Sigmoid colon (tissue), 6 donors: ENCODE measurements at regions not wholly inside any gene's neighbourhood (a gene's known extent, or its start where the extent isn't known, plus 50 kb on each side); places are given as distances from the start of the nearest gene placed in this dataset.

Source experiments
- DNase-seq: peaks from one replicate; pipeline ENCODE4 v3.0.0-alpha.2; 2019
- H3K27ac ChIP-seq, 4 donors: fragments of 200-600 bp; sonication (generic); one replicate each; pipeline ENCODE4 v1.5.1; 2016 to 2019; ENCODE audit warnings: mild to moderate bottlenecking in 1 of 4
- H3K27me3 ChIP-seq, 3 donors: fragments of 200-600 bp; sonication (generic); one replicate each; pipeline ENCODE4 v1.5.1; 2019; ENCODE audit warnings: mild to moderate bottlenecking in 1 of 3
- H3K36me3 ChIP-seq, 4 donors: fragments of 200-600 bp; sonication (generic); one replicate each; pipeline ENCODE4 v1.5.1; 2016 to 2019
- H3K4me1 ChIP-seq, 4 donors: fragments of 200-600 bp; sonication (generic); one replicate each; pipeline ENCODE4 v1.5.1; 2017 to 2019
- H3K4me3 ChIP-seq, 4 donors: fragments of 200-600 bp; sonication (generic); one replicate each; pipeline ENCODE4 v1.5.1; 2017 to 2019; ENCODE audit warnings: mild to moderate bottlenecking in 2 of 4, moderate library complexity in 1 of 4
- H3K9me3 ChIP-seq, 4 donors: fragments of 200-600 bp in 3 of 4; sonication (generic) in 3 of 4; one replicate each; pipeline versions ENCODE4 v1.5.1 to v1.6.1; 2013 to 2019
- CTCF ChIP-seq, 4 experiments: fragments of 450-650 bp in 3 of 4; fragments of 200-600 bp in 1 of 4; IDR thresholded peaks; one replicate each; pipeline ENCODE4 v1.5.1; 2016 to 2019; ENCODE audit warnings: antibody characterized with exemption in 4 of 4, mild to moderate bottlenecking in 3 of 4, moderate library complexity in 2 of 4
- EP300 ChIP-seq, 4 donors: sonication (generic); formaldehyde crosslinking; IDR thresholded peaks; one replicate each; pipeline ENCODE4 v1.6.1; 2017; ENCODE audit warnings: antibody characterized with exemption in 4 of 4
- POLR2A ChIP-seq, 2 donors: fragments of 450-650 bp; IDR thresholded peaks; one replicate each; pipeline ENCODE4 v1.6.1; 2016; ENCODE audit warnings: antibody characterized with exemption in 2 of 2, mild to moderate bottlenecking in 2 of 2, moderate library complexity in 2 of 2
- POLR2AphosphoS5 ChIP-seq, 4 donors: sonication (generic); formaldehyde crosslinking; IDR thresholded peaks; one replicate each; pipeline ENCODE4 v1.6.1; 2017; ENCODE audit warnings: antibody characterized with exemption in 4 of 4
- WGBS, 2 donors: extraction: QIAGEN DNeasy Blood & Tissue Kit; methylation state at CpG; one replicate each; pipeline ENCODE4 v1.1.7; 2013; 5-methylcytosine and 5-hydroxymethylcytosine counted together
- intact Hi-C: fragments of 100-400 bp; cut with DNase I; formaldehyde crosslinking; loops from one replicate; pipeline ENCODE4 v1.15.1; 2023
- donor health status: healthy with polysubstance abuse.
- donor health status: healthy.

- Histone ChIP-seq H3K27ac (no peak overlapping the region), H3K4me1 (peaks cover 0 to 12% (median 9%) of the 10 kb centered on the region in 4 donors), H3K4me3 (no peak overlapping the region), H3K27me3 (no peaks in the 10 kb centered on the region), H3K36me3 (no peaks in the 10 kb centered on the region), H3K9me3 (no peaks in the 10 kb centered on the region)
- DNase-seq = no peak
- 17 to 64% methylated on average over 1 of the region's 1 CpG for WGBS, 2 donors
- TF ChIP-seq POLR2A (IDR thresholded peaks at IDR 0.05) = no peak
- TF ChIP-seq EP300 (IDR thresholded peaks at IDR 0.05) = no peak
- no peak for TF ChIP-seq CTCF (IDR thresholded peaks at IDR 0.05)
- no peak for TF ChIP-seq POLR2AphosphoS5 (IDR thresholded peaks at IDR 0.05)
- intact Hi-C loops = no loop called here
Measured at GRCh38 chr1:87718241-87718950, 389.7 kb downstream of the LMO4 start.

GRCh38 chr1:87719658-87720057 is 391.0 kb downstream of the LMO4 start:
- H3K4me1 ChIP-seq = peaks cover 0 to 12% (median 9%) of the 10 kb centered on the region in 4 donors
- no peaks in the 10 kb centered on the region for H3K27me3 ChIP-seq
- intact Hi-C loops = no loop called here
- no peak for TF ChIP-seq POLR2A (IDR thresholded peaks at IDR 0.05)
- TF ChIP-seq EP300 (IDR thresholded peaks at IDR 0.05) = no peak
- no peak for TF ChIP-seq POLR2AphosphoS5 (IDR thresholded peaks at IDR 0.05)
- H3K36me3 ChIP-seq = no peaks in the 10 kb centered on the region
- DNase-seq = no peak
- WGBS, 2 donors = 17 to 36% methylated on average over 3 of the region's 3 CpGs
- no peak overlapping the region for H3K4me3 ChIP-seq
- H3K9me3 ChIP-seq = no peaks in the 10 kb centered on the region
- no peak overlapping the region for H3K27ac ChIP-seq

GRCh38 chr1:87720561-87720960 is 391.9 kb downstream of the LMO4 start:
- Histone ChIP-seq H3K27ac (no peak overlapping the region), H3K4me3 (no peak overlapping the region), H3K4me1 (peaks cover 0 to 12% (median 9%) of the 10 kb centered on the region in 4 donors), H3K9me3 (no peaks in the 10 kb centered on the region), H3K36me3 (no peaks in the 10 kb centered on the region), H3K27me3 (no peaks in the 10 kb centered on the region)
- DNase-seq = no peak
- intact Hi-C loops = no loop called here
- WGBS, 2 donors = 57 to 79% methylated on average over 2 of the region's 2 CpGs
- TF ChIP-seq CTCF (IDR thresholded peaks at IDR 0.05) = no peak
- TF ChIP-seq POLR2A (IDR thresholded peaks at IDR 0.05) = no peak
- TF ChIP-seq POLR2AphosphoS5 (IDR thresholded peaks at IDR 0.05) = no peak
- TF ChIP-seq EP300 (IDR thresholded peaks at IDR 0.05) = no peak

- Histone ChIP-seq H3K9me3 (no peaks in the 10 kb centered on the region), H3K27ac (no peak overlapping the region), H3K36me3 (no peaks in the 10 kb centered on the region), H3K27me3 (no peaks in the 10 kb centered on the region), H3K4me3 (no peak overlapping the region), H3K4me1 (peaks cover 0 to 7% (median 5%) of the 10 kb centered on the region in 4 donors)
- TF ChIP-seq EP300 (IDR thresholded peaks at IDR 0.05) = no peak
- TF ChIP-seq POLR2AphosphoS5 (IDR thresholded peaks at IDR 0.05) = no peak
- no peak for TF ChIP-seq POLR2A (IDR thresholded peaks at IDR 0.05)
- TF ChIP-seq CTCF (IDR thresholded peaks at IDR 0.05) = no peak
- intact Hi-C loops = no loop called here
- DNase-seq = no peak
Measured at GRCh38 chr1:87723193-87723592, 394.5 kb downstream of the LMO4 start.

- no peak overlapping the region for H3K27ac ChIP-seq
- DNase-seq = no peak
- no peaks in the 10 kb centered on the region for H3K27me3 ChIP-seq
- H3K4me1 ChIP-seq = no peaks in the 10 kb centered on the region
- no peak for TF ChIP-seq EP300 (IDR thresholded peaks at IDR 0.05)
- TF ChIP-seq CTCF (IDR thresholded peaks at IDR 0.05) = no peak
- no peak for TF ChIP-seq POLR2AphosphoS5 (IDR thresholded peaks at IDR 0.05)
- no peak for TF ChIP-seq POLR2A (IDR thresholded peaks at IDR 0.05)
- H3K4me3 ChIP-seq = no peak overlapping the region
- WGBS, 2 donors = 92 to 98% methylated on average over 1 of the region's 1 CpG
- no peaks in the 10 kb centered on the region for H3K9me3 ChIP-seq
- intact Hi-C loops = no loop called here
- no peaks in the 10 kb centered on the region for H3K36me3 ChIP-seq
Measured at GRCh38 chr1:87728169-87728568, 399.5 kb downstream of the LMO4 start.
